HG02588 (cell line): ENCODE measurements at regions not wholly inside any gene's neighbourhood (a gene's known extent, or its start where the extent isn't known, plus 50 kb on each side); places are given as distances from the start of the nearest gene placed in this dataset.
"Not testable (repeated sequence)": the region's sequence is repeated elsewhere in the genome, so short reads cannot be mapped to it uniquely, and the experiment has no call there.

Experiments used
- ATAC-seq: cut with Tn5 transposase; IDR thresholded peaks from one replicate; pipeline ENCODE4 v1.9.1; 2021; ENCODE audit warnings: mild to moderate bottlenecking, moderate library complexity; ENCODE audit not compliant: unreplicated experiment

- no peak for ATAC-seq
These were observed 1338.8 kb upstream of the SEL1L start for GRCh38 chr14:82872494-82872893.

GRCh38 chr14:82878951-82879350, 1345.3 kb upstream of the SEL1L start:
- no peak for ATAC-seq

DNA sequence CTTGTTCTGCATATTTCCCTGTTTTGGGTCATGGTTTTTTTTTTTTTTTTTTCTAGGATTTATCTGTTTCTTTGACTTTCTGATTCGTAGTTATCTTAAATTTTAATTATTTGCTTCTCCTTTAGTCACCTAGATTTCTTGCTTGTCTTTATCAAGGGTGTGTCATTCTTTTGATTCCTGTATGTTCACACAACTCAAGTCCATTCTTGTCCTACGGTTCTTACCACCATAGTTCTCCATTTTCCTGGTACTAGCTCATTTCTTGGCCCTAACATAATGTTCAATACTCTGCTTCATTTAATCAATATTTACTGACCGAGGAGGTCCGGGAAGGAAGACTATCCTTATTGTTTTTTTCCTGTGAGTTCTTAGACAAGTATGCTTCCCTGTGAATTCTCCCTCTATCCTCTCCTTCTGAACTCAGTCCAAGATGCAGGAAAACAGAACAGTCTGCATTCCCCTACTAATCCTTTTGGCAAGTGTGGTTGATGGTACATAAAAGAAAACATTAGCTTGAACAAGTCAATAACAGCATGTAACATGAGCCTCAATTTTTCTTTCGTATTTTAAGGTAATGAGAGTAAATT, 1346.4 kb upstream of the SEL1L start:
- no peak for ATAC-seq

DNA sequence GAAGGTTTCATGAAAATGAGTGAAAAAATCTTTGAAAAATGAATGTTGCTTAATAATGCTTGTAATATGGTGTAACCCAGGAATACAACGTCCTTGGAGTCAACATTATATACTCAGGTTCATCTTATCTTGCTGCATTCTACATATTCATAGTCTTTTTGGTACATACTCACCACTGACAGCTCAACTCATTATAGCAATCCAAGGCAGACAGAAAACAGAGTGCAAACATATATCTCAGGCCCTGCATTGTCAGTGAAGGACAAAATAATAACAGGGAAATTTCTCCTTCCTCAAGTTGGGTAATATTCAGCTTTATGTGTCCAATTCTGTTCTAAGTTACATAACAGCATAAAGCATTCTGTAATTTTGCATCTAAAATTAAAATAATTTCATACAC, 1353.0 kb upstream of the SEL1L start:
- ATAC-seq = no peak

DNA sequence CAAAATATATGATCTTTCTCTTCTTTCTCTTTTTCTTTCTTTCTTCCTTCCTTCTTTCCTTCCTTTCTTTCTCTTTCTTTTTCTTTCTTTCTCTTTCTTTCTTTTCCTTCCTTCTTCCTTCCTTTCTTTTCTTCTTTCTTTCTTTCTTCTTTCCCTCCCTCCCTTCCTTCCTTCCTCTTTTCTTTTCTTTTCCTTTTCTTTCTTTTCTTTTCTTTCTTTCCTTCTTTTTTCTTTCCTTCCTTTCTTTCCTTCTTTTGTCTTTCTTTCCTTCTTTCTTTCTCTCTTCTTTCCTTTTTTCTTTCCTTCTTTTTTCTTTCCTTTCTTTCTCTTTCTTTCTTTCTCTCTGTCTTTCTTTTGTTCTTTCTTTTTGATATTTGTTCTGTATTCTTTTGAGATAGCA, 1356.0 kb upstream of the SEL1L start:
- ATAC-seq = no peak

- no peak for ATAC-seq
These were observed 1362.8 kb upstream of the SEL1L start for GRCh38 chr14:82896476-82896875.

GRCh38 chr14:82897469-82898308, 1364.0 kb upstream of the SEL1L start:
- no peak for ATAC-seq

- ATAC-seq = no peak
These were observed 1372.1 kb upstream of the SEL1L start for GRCh38 chr14:82905762-82906161.

DNA sequence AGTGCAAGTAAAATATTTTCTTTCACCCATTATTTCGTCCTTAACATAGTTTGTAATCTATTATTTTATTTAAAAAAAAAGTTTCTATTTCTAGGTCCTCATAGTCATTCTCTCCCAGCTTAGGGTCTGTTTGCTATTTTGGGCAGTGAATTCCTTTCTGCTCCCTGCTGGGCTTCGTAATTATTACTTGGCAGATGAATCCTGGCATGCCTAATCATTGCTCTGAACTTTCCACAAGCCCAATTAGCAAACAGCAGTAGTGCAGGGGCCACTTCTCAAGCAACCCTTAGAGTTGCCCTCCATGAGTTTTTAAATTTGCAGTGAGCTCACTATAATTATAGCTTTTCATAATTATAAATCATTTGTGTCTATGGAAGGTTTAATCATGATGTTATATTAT, 1378.3 kb upstream of the SEL1L start:
- ATAC-seq = no peak

DNA sequence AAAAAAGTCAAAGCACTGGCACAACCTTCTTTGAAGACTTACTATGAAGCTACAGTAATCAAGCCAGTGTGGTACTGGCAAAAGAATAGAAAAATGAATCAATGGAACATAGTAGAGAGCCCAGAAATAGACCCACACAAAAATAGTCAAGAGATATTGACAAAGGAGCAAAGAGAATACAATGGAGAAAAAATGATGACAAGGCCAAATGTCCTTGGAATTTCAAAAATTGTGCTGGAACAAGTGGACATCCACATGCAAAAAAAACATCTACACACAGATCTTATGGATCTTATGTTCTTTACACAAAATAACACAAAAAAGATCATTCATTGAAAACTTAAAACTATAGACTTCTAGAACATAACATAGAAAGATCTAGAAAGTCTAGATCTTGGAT, 1379.7 kb upstream of the SEL1L start:
- ATAC-seq = no peak

GRCh38 chr14:82915381-82915780, 1381.7 kb upstream of the SEL1L start:
- ATAC-seq = no peak

GRCh38 chr14:82935691-82936090, 1402.0 kb upstream of the SEL1L start:
- ATAC-seq = no peak

DNA sequence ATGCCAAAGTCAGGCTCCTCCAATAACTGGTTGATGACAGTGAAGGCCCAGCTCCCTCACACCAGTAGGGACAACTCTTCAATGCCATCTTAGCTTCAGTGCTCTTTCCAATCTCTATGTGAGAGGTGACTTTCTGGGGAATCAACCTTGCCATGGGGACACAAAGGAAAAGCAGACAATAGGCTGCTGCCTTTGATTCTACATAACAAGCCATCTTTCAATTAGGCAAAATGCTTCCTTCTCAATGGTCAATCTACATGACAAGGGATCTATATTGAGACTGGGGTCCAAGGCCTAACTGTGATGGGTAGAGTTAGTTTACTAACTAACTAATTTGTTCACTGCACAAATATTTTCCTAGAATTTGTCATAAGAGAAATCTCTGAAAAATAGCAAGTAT, 1417.5 kb upstream of the SEL1L start:
- no peak for ATAC-seq

DNA sequence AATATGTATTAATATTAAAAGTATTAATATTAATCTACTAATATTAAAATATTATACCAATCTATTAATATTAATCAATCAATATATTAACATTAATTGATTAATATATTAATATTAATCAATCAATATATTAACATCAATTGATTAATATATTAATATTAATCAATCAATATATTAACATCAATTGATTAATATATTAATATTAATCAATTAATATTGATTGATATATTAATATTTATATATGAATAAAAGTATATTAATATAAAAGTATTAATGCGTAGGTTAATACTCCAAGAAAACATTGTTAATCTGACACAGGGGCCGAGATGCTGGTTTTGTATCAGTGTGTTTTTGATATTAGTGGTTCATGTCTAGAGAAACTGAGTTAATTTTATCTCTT, 1430.1 kb upstream of the SEL1L start:
- no peak for ATAC-seq

DNA sequence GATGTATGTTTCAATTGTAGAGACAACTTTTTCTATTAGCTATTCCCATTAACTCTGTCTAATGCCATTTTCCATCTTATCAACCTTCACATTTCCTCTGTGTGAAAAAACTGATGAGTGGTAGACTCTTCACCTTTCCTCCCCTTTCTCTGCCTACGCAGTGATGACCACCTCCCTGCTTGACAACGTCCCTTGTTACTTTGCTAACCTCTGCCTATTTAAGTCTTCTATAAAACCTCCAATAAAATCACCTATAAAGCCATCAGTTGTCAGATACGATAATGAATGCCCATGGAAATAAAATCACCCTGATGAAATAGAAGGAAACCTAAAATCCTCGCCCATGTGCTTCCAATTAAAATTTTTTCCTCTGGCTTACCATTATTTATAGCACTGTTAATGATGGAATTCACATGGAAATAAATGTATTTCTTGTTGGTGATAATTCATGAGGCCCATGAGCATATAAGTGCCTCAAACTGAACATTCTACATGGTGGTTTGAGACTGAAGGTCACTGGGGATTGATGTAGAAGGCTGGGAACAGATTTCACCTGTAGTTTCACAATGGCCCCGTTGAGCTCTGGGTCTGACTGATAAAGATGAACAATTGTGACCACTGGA, 1454.0 kb upstream of the SEL1L start:
- ATAC-seq = no peak

DNA sequence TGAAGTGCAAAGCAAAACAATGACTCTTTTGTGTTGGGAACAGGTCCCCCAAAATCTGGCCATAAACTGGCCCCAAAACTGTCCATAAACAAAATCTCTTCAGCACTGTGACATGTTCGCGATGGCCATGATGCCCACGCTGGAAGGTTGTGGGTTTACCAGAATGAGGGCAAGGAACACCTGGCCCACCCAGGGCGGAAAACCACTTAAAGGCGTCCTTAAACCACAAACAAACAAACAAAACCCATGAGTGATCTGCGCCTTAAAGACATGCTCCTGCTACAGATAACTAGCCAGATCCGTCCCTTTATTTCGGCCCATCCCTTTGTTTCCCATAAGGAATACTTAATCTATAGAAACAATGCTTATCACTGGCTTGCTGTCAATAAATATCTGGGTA, 1460.9 kb upstream of the SEL1L start:
- ATAC-seq = not testable (repeated sequence)

- no peak for ATAC-seq
These were observed 1466.1 kb upstream of the SEL1L start for GRCh38 chr14:82999802-83000201.

- no peak for ATAC-seq
These were observed 1470.9 kb upstream of the SEL1L start for GRCh38 chr14:83004456-83005006.

GRCh38 chr14:83006121-83006670, 1472.5 kb upstream of the SEL1L start:
- no peak for ATAC-seq

DNA sequence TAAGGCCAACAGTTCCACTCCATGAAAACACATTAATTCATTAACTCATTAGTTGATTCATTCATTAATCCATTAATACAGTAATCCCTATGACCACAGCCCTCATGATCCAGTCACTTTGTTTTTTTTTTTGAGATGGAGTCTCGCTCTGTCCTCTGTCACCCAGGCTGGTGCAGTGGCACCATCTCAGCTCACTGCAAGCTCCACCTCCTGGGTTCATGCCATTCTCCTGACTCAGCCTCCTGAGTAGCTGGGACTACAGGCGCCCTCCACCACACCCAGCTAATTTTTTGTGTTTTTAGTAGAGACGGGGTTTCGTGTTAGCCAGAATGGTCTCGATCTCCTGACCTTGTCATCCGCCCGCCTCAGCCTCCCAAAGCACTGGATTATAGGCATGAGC, 1473.4 kb upstream of the SEL1L start:
- not testable (repeated sequence) for ATAC-seq

DNA sequence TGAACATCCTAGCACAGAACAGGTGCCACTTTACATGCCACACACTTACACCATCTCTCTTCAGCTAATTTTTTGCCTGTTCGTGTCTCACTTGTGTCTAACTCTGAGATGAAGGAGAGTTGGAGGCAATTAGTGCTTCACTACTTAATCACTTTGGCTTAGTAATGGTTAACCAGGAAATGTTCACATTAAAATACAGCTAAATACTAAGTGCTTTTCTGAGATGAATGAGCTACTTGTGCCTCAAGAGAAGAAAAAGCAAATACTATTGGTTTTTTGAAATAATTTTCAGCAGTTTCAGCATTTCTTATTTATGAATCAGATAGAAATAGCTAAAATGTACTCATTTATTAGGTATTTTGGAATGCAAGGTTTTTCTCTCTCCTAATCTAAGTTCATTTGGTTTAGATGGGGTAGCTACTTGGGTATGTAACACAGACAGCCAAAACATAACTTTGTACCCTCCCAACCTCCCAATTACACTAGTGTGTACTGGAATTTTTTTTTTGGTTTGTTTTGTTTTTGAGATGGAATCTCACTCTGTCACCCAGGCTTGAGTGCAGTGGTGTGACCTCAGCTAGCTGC, 1474.1 kb upstream of the SEL1L start:
- ATAC-seq = no peak
